SK-N-SH (cell line): ENCODE measurements at regions not wholly inside any gene's neighbourhood (a gene's known extent, or its start where the extent isn't known, plus 50 kb on each side); places are given as distances from the start of the nearest gene placed in this dataset.

Source experiments
- CHD2 ChIP-seq: fragments of 150-350 bp; IDR thresholded peaks from 2 replicates; pipeline ENCODE4 v1.6.1; 2018; ENCODE audit warnings: low read length; ENCODE audit not compliant: partially characterized antibody
- CTCF ChIP-seq: fragments of 200-600 bp; sonication (generic); IDR thresholded peaks from 2 replicates; pipeline ENCODE4 v1.6.1; 2017; ENCODE audit warnings: antibody characterized with exemption, mild to moderate bottlenecking, moderate library complexity
- EP300 ChIP-seq, 2 experiments: IDR thresholded peaks; 2 replicates each; pipeline versions ENCODE4 v1.4.0 to v1.6.1; 2012; ENCODE audit warnings: borderline replicate concordance in 1 of 2, low read depth in 1 of 2, low read length in 1 of 2
- EZH2phosphoT487 ChIP-seq: fragments of 200-600 bp; sonication (generic); IDR thresholded peaks from 2 replicates; pipeline ENCODE4 v1.6.1; 2017; ENCODE audit warnings: low read depth, mixed run types, mild to moderate bottlenecking, antibody characterized with exemption, moderate library complexity, borderline replicate concordance
- POLR2AphosphoS5 ChIP-seq: IDR thresholded peaks from 2 replicates; pipeline ENCODE4 v1.6.1; 2012; ENCODE audit warnings: low read depth, low read length
- RAD21 ChIP-seq: IDR thresholded peaks from 2 replicates; pipeline ENCODE4 v1.6.1; 2012; ENCODE audit warnings: mild to moderate bottlenecking, low read length
- TAF1 ChIP-seq: IDR thresholded peaks from 2 replicates; pipeline ENCODE4 v1.6.1; 2012; ENCODE audit warnings: low read depth, mild to moderate bottlenecking, low read length, moderate library complexity, borderline replicate concordance
- YY1 ChIP-seq: IDR thresholded peaks from 2 replicates; pipeline ENCODE4 v1.4.0; 2012; ENCODE audit warnings: low read depth, mild to moderate bottlenecking

DNA sequence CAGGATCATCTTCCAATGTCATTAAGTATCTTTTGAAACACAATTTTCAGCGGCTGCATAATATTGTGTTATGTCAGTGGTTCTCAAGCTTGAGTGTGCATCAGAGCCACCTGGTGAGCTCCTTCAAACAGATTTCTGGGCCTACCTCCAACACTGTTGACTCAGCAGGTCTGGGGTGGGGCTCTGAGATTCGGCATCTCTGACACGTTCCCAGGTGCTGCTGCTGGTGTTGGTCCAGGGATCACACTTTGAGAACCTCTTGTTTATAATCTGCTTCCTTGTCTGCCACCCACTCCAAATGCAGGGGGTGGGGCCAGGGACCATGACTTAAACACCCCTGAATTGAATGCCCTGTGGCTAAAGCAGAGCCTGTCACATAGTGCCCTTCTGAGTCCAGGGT lies 73.8 kb upstream of the HNF1B start:
- TF ChIP-seq EZH2phosphoT487 (no peak), POLR2AphosphoS5 (no peak), EP300 (IDR thresholded peaks at IDR 0.05; ENCODE audit: borderline replicate concordance in 1 of 2, low read depth in 1 of 2, low read length in 1 of 2) (no peak), CHD2 (no peak), CTCF (no peak), TAF1 (no peak), YY1 (no peak), RAD21 (no peak)
